ENCODE measurements at regions not wholly inside any gene's neighbourhood (a gene's known extent, or its start where the extent isn't known, plus 50 kb on each side); places are given as distances from the start of the nearest gene placed in this dataset.

DNA sequence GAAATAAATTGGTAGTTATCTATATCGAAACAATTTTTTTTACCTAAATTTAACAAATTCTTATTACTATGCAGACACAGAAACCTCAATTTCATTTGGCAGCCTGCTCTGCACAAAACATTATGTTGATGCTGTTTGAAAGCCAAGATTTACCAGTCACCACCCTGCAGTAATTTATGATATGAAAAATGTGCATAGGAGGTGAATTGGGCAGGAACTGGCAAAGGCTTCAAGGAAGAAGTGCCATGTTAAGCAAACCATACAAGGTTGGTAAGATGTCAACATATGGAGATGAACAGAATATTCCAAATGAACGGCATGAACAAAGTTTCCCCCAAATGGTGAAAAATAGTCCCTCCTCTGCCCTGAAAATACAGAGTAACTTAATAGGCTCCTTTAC, 54.2 kb upstream of the TAB2 start:
- TF ChIP-seq GATA3 (IDR thresholded peaks at IDR 0.05; ENCODE audit: low read depth, low read length) (no peak), GATA2 (IDR thresholded peaks at IDR 0.05; ENCODE audit: low read depth, low read length) (no peak)

DNA sequence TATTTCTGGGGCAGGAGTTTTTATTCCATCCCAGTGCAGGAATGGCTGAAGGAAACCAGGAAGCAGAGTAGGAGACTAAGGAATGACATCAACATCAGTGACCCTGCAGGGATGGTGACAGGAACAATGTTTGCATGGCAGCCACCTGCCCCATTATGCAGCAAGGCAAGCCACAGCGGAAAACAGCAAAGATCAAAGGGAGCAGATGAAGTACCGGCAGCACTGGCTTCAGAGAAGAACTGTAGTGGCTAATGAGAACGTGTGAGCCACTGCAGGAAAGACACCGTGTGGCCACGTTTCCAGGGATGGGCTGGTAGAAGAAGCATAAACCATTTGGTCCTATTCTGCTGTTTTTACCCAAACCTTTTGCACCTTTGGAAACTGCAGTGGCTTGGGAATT, 52.9 kb upstream of the TAB2 start:
- no peak for TF ChIP-seq GATA2 (IDR thresholded peaks at IDR 0.05; ENCODE audit: low read depth, low read length)
- no peak for TF ChIP-seq GATA3 (IDR thresholded peaks at IDR 0.05; ENCODE audit: low read depth, low read length)

DNA sequence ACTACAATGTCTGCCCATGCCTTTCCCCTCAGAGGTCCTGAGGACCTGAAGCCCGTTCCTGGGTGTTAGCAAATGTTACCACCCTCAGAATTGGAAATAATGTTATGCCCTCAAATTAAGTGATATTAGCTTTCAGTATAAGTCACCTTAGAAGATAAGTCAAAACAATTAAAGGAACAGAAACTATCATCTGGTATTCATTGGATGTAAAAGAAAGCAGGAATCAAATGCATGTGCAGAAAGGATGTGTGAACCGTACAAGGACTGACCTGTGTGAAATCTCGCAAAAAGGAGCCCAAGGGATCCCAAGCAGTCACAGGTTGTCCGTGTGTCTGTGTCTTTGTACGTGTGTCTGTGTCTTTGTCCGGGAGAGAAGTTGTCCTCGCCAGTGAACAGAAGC, 51.6 kb upstream of the TAB2 start:
- TF ChIP-seq GATA2 (IDR thresholded peaks at IDR 0.05; ENCODE audit: low read depth, low read length) (no peak), GATA3 (IDR thresholded peaks at IDR 0.05; ENCODE audit: low read depth, low read length) (no peak)

DNA sequence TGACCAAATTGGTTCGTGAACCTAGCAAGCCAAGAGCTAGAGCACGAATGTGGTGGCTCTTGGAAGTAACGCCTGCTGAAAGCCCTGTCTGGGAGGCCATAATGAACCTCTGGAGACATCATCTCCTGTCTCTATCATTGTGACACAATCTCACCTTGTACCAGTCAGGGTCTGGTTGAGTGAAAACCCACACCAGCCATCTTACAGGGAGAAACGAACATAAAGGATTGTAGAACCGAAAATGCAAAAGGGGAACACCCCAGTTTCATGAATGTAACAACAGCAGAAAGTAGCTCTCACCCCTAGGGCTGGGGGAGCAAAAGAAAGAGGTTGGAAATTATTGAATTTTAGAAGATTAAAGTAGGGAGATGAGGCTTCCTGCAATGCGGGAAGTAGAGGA, 50.9 kb upstream of the TAB2 start:
- TF ChIP-seq GATA3 (IDR thresholded peaks at IDR 0.05; ENCODE audit: low read depth, low read length), result no peak
- TF ChIP-seq GATA2 (IDR thresholded peaks at IDR 0.05; ENCODE audit: low read depth, low read length), result no peak

DNA sequence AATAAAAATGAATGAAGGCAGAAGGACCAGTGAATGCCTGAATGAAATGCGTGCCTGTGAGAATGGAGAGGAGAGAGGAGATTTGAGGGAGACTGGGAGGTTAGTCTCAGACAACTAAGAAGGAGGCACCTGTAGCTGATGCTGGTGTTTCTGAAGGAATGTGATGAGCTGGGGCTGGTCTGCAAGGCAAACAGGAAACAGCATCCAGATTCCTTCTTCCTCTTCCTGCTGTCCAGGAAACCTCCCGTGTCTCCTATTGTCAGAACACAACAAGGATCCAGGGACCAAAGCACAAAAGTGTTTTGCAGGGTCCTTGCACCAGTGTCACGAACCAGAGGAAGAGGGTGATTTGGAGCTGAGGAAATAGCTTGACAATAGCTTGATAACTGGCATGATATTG, 50.4 kb upstream of the TAB2 start:
- no peak for TF ChIP-seq GATA2 (IDR thresholded peaks at IDR 0.05; ENCODE audit: low read depth, low read length)
- TF ChIP-seq GATA3 (IDR thresholded peaks at IDR 0.05; ENCODE audit: low read depth, low read length), result no peak

DNA sequence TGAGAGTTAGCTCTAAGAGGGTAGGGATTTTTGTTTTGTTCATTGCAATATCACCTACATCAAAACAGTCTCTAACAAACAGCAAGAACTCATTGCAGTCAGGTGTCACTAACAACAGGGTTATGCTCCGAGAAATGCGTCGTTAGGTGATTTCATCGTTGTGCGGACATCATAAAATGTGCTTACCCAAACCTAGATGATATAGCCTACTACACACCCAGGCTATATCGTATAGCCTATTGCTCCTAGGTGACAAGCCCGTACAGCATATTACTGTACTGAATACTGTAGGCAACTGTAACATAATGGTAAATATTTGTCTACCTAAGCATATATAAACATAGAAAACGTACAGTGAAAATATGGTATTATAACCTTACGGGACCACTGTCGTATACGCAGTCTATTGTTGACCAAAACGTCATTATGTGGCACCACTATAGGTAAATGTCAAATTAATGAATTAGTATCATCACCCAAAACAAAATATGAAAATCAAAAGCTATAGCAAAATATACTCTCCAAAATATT, 49.9 kb upstream of the TAB2 start:
- TF ChIP-seq GATA2 (IDR thresholded peaks at IDR 0.05; ENCODE audit: low read depth, low read length) (no peak), GATA3 (IDR thresholded peaks at IDR 0.05; ENCODE audit: low read depth, low read length) (no peak)
